IPS DF 19.7 (cell line): ENCODE measurements at regions not wholly inside any gene's neighbourhood (a gene's known extent, or its start where the extent isn't known, plus 50 kb on each side); places are given as distances from the start of the nearest gene placed in this dataset.
"Not testable (repeated sequence)": the region's sequence is repeated elsewhere in the genome, so short reads cannot be mapped to it uniquely, and the experiment has no call there.

Experiments used
- DNase-seq: peaks from one replicate; pipeline ENCODE4 v3.0.0-alpha.2; 2013; ENCODE audit warnings: low read depth, low spot score

- DNase-seq, result no peak
Observed at GRCh38 chr18:42544901-42545300, 570.6 kb downstream of the RIT2 start.

GRCh38 chr18:42545825-42546224, 569.7 kb downstream of the RIT2 start:
- no peak for DNase-seq

GRCh38 chr18:42548493-42548892, 567.0 kb downstream of the RIT2 start:
- DNase-seq, result no peak

- no peak for DNase-seq
Observed at GRCh38 chr18:42549596-42549995, 565.9 kb downstream of the RIT2 start.

- not testable (repeated sequence) for DNase-seq
Observed at GRCh38 chr18:42552559-42552958, 562.9 kb downstream of the RIT2 start.

- no peak for DNase-seq
Observed at GRCh38 chr18:42559069-42559690, 556.3 kb downstream of the RIT2 start.

GRCh38 chr18:42561521-42561920, 554.0 kb downstream of the RIT2 start:
- DNase-seq, result no peak

- DNase-seq, result no peak
Observed at GRCh38 chr18:42563995-42564394, 551.5 kb downstream of the RIT2 start.

GRCh38 chr18:42564761-42565160, 550.7 kb downstream of the RIT2 start:
- DNase-seq, result no peak

- DNase-seq, result no peak
Observed at GRCh38 chr18:42568773-42569172, 546.7 kb downstream of the RIT2 start.

GRCh38 chr18:42574871-42575270, 540.6 kb downstream of the RIT2 start:
- no peak for DNase-seq

GRCh38 chr18:42576124-42576523, 539.4 kb downstream of the RIT2 start:
- no peak for DNase-seq

- no peak for DNase-seq
Observed at GRCh38 chr18:42578792-42579191, 536.7 kb downstream of the RIT2 start.

- DNase-seq, result no peak
Observed at GRCh38 chr18:42582266-42582665, 533.2 kb downstream of the RIT2 start.

- no peak for DNase-seq
Observed at GRCh38 chr18:42583283-42583731, 532.2 kb downstream of the RIT2 start.

- no peak for DNase-seq
Observed at GRCh38 chr18:42586601-42587000, 528.9 kb downstream of the RIT2 start.

- DNase-seq, result no peak
Observed at GRCh38 chr18:42588786-42589185, 526.7 kb downstream of the RIT2 start.

GRCh38 chr18:42604820-42605219, 510.7 kb downstream of the RIT2 start:
- DNase-seq, result no peak

GRCh38 chr18:42606886-42607495, 508.5 kb downstream of the RIT2 start:
- DNase-seq, result no peak

GRCh38 chr18:42611134-42611533, 504.4 kb downstream of the RIT2 start:
- no peak for DNase-seq

- no peak for DNase-seq
Observed at GRCh38 chr18:42614619-42615293, 500.7 kb downstream of the RIT2 start.

GRCh38 chr18:42617221-42617620, 498.3 kb downstream of the RIT2 start:
- no peak for DNase-seq

- DNase-seq, result no peak
Observed at GRCh38 chr18:42619771-42620170, 495.7 kb downstream of the RIT2 start.
